Stimulated activated CD8-positive, alpha-beta memory T cell treated with anti-CD3 and anti-CD28 coated beads, Interleukin-4, amount 100 ng/mL, for 48 hours (primary cell): ENCODE measurements at regions not wholly inside any gene's neighbourhood (a gene's known extent, or its start where the extent isn't known, plus 50 kb on each side); places are given as distances from the start of the nearest gene placed in this dataset.
"Not testable (repeated sequence)": the region's sequence is repeated elsewhere in the genome, so short reads cannot be mapped to it uniquely, and the experiment has no call there.

ENCODE experiments used
- DNase-seq: peaks from one replicate; pipeline ENCODE4 v3.0.0-alpha.2; 2020

DNA sequence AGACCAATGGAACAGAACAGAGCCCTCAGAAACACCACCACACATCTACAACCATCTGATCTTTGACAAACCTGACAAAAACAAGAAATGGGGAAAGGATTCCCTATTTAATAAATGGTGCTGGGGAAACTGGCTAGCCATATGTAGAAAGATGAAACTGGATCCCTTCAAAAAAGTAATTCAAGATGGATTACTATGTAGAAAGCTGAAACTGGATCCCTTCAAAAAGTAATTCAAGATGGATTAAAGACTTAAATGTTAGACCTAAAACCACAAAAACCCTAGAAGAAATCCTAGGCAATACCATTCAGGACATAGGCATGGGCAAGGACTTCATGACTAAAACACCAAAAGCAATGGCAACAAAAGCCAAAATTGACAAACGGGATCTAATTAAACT, 221.6 kb upstream of the EDNRA start:
- not testable (repeated sequence) for DNase-seq

DNA sequence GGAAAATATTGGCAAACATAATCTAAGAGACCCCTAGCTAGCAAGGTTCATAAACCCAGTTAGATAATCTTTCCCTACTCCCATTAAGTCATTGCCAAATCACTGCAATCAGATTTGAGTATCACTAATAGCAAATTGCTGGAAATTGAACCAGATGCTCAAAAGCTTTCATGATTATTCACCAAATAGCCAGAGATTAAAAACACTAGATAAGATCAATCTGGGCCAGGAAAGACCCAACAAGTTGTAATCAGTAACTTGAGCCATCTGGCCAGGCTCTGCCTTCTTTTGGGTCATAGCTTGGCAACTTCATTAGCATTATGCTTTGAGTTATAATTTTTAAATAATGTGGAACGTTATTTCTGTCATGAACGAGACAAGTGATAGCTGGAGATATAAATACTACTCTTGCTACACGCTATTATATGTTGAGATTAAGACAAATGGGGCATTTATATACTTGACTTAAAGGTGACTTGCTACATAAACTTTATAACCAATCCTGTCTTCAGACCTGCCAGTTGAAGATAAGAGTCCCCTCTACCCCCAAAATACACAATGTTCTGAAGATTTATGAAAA, 196.6 kb upstream of the EDNRA start:
- DNase-seq = no peak

GRCh38 chr4:147284935-147285334, 196.0 kb upstream of the EDNRA start:
- DNase-seq = no peak

GRCh38 chr4:147285751-147286150, 195.1 kb upstream of the EDNRA start:
- DNase-seq = no peak

GRCh38 chr4:147286846-147287587, 193.9 kb upstream of the EDNRA start:
- no peak for DNase-seq

DNA sequence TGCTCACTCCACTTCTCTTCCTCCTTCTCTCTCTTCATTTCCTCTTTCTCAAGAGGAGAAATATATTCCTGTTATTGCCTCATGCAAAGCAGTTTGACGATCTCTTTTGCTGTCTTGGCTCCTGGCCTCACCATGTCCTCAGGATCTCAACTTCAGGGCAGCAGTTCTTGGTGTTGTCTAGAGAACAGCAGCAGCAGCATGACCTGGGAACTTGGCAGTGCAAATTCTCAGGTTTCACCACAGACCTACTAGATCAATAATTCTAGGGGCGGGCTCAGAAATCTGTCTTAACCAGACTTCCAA, 193.4 kb upstream of the EDNRA start:
- no peak for DNase-seq

- no peak for DNase-seq
These were observed 192.4 kb upstream of the EDNRA start for GRCh38 chr4:147288512-147288911.

DNA sequence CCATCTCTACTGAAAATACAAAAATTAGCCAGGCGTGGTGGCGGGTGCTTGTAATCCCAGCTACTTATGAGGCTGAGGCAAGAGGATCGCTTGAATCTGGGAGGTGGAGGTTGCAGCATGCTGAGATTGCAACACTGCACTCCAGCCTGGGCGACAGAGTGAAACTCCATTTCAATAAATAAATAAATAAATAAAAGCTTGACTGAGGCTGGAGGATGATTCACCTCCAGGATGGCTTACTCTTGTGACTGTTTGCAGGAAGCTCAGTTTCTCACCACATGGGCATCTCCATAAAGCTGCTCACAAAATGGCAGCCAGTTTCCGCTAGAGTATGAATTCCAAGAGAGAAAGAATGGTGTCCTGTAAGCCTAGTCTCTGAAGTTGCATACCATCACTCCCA, 191.7 kb upstream of the EDNRA start:
- no peak for DNase-seq

DNA sequence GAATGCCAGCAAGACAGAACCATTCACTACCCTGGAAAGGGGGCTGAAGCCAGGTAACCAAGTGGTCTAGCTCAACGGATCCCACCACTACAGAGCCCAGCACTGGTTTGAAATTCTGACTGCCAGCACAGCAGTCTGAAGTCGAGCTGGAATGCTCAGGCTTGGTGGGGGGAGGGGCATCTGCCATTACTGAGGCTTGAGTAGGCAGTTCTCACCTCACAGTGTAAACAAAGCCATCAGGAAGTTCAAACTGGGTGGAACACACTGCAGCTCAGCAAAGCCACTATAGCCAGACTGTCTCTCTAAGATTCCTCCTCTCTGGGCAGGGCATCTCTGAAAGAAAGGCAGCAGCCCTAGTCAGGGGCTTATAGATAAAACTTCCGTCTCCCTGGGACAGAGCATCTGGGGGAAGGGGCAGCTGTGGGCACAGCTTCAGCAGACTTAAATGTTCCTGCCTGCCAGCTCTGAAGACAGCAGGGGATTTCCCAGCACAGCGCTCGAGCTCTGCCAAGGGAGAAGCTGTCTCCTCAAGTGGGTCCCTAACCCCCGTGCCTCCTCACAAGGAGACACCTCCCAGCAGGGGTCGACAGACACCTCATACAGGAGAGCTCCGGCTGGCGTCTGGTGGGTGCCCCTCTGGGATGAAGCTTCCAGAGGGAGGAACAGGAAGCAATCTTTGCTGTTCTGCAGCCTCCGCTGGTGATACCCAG, 188.1 kb upstream of the EDNRA start:
- DNase-seq = not testable (repeated sequence)

DNA sequence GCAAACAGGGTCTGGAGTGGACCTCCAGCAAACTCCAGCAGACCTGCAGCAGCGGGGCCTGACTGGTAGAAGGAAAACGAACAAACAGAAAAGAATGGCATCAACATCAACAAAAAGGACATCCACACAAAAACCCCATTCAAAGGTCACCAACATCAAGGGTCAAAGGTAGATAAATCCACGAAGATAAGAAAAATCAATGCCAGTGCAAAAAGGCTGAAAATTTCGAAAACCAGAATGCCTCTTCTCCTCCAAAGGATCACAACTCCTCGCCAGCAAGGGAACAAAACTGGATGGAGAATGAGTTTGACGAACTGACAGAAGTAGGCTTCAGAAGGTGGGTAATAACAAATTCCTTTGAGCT, 187.6 kb upstream of the EDNRA start:
- DNase-seq = not testable (repeated sequence)

- DNase-seq = no peak
These were observed 181.7 kb upstream of the EDNRA start for GRCh38 chr4:147299205-147299604.

GRCh38 chr4:147303174-147303872, 177.6 kb upstream of the EDNRA start:
- DNase-seq = no peak

GRCh38 chr4:147303873-147304229, 177.0 kb upstream of the EDNRA start:
- DNase-seq = no peak

GRCh38 chr4:147307896-147308674, 172.8 kb upstream of the EDNRA start:
- DNase-seq = no peak

DNA sequence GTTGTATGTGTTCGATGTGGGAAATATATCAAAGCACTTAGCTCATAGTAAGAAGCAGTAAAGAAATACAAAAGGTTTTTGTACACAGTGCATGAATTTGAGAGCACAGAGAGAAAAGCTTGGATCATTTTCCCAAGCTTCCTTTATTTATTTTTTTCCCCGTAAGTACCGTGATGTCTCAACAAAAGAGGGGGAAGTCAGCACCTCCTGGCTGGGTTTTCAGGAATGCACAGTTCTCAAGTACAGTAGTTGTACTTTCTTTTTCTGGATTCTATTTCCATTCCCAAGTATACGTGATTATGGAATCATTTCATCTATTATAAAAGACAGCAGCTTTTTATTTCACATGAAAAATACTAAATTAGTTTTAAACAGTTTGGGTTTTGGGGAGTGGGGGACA, 171.5 kb upstream of the EDNRA start:
- no peak for DNase-seq

- DNase-seq = no peak
These were observed 170.6 kb upstream of the EDNRA start for GRCh38 chr4:147310312-147310711.

- no peak for DNase-seq
These were observed 168.9 kb upstream of the EDNRA start for GRCh38 chr4:147311956-147312355.

DNA sequence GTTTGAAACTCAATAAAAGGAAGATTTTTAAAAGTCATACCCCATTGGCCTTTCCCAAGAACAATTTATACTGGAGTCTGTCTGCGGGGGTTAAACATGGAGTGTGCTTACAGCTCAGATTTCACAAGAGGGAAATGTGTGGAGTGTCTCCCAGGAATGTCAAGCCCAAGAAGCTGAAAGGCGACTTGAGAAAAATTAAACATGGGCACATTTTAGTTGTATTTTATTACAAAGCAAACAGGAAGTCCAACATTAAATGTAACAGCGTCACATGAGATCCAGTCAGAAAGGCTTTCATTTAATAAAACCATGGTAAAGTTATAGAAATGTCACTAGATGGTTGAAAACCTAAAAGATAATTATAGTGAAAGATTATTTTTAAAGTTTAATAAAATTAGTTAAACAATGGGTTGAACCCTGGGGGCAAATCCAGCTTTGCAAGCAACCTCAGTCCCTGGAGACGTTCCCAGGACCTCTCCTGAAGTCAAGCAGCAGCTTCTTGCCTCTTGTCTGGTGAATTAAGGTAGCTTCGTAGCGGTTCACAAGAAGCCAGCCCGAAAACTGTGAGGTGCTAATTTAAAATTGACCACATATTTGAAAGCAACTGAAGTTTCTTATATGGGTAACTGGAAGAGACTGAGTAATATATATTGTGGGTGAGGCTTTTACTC, 168.4 kb upstream of the EDNRA start:
- no peak for DNase-seq

DNA sequence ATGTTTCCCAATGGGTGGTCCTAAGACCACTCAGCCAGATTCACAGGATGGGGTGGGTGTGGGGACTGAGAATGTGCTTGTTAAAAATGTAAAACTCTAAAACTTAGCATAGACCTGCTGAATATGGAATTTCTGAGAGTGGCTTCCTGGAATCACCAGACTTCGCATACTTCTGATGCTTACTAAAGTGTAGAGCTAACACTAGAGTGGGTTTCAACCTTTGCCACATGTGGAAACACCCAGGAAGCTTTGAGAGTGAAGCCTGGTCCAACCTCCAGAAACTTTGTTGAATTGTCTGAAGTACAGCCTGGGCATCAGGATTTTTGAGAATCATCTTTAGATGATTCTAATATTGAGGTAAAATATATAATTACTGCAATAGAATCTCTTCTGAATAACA, 167.8 kb upstream of the EDNRA start:
- no peak for DNase-seq

DNA sequence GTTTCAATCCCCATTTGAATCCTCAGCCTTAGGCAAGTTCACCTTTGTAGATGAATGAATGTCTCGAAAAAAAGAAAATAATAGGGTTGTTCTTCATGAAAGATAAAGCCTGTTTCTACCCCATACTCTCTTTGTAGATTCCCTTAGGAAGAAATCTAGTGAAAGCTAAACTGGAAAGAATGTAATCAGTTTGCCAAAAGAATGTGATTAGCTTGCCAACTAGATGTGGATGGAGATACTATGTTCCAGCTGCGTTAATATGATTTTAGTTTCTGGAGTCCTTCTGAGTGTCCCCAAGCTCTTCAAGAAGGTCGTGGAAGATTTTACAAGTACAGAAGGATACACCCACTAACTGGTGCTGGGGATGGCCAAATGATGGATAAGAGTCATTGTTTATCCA, 162.3 kb upstream of the EDNRA start:
- DNase-seq = no peak

- no peak for DNase-seq
These were observed 155.3 kb upstream of the EDNRA start for GRCh38 chr4:147325571-147325981.

- DNase-seq = no peak
These were observed 154.3 kb upstream of the EDNRA start for GRCh38 chr4:147326591-147326990.

GRCh38 chr4:147327322-147327721, 153.6 kb upstream of the EDNRA start:
- DNase-seq = no peak
